PC-9 (cell line): ENCODE measurements at regions not wholly inside any gene's neighbourhood (a gene's known extent, or its start where the extent isn't known, plus 50 kb on each side); places are given as distances from the start of the nearest gene placed in this dataset.

Source experiments
- CTCF ChIP-seq: fragments of 200-600 bp; sonication (generic); conservative IDR thresholded peaks from 2 replicates; pipeline ENCODE4 v1.6.1; 2017; ENCODE audit warnings: mixed run types, antibody characterized with exemption, mild to moderate bottlenecking, moderate library complexity
- EZH2 ChIP-seq: fragments of 200-600 bp; sonication (generic); IDR thresholded peaks from 2 replicates; pipeline ENCODE4 v1.8.0; 2017; ENCODE audit warnings: antibody characterized with exemption, low read depth

- TF ChIP-seq CTCF (no peak), EZH2 (no peak)
These were observed 1188.2 kb upstream of the RAG2 start for GRCh38 chr11:37786214-37786755.
